ENCODE measurements at regions not wholly inside any gene's neighbourhood (a gene's known extent, or its start where the extent isn't known, plus 50 kb on each side); places are given as distances from the start of the nearest gene placed in this dataset.

GRCh38 chr11:87819151-87819550 is 356.1 kb downstream of the RAB38 start:
- TF ChIP-seq, protein P1, sequence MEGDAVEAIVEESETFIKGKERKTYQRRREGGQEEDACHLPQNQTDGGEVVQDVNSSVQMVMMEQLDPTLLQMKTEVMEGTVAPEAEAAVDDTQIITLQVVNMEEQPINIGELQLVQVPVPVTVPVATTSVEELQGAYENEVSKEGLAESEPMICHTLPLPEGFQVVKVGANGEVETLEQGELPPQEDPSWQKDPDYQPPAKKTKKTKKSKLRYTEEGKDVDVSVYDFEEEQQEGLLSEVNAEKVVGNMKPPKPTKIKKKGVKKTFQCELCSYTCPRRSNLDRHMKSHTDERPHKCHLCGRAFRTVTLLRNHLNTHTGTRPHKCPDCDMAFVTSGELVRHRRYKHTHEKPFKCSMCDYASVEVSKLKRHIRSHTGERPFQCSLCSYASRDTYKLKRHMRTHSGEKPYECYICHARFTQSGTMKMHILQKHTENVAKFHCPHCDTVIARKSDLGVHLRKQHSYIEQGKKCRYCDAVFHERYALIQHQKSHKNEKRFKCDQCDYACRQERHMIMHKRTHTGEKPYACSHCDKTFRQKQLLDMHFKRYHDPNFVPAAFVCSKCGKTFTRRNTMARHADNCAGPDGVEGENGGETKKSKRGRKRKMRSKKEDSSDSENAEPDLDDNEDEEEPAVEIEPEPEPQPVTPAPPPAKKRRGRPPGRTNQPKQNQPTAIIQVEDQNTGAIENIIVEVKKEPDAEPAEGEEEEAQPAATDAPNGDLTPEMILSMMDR (IDR thresholded peaks at IDR 0.05), result no peak
- TF ChIP-seq POLR2AphosphoS5 (IDR thresholded peaks at IDR 0.05), result no peak

Data from gastroesophageal sphincter (tissue), 3 donors.